ENCODE measurements at regions not wholly inside any gene's neighbourhood (a gene's known extent, or its start where the extent isn't known, plus 50 kb on each side); places are given as distances from the start of the nearest gene placed in this dataset.

GRCh38 chr7:98500764-98501163 is 99.9 kb upstream of the BAIAP2L1 start:
- TF ChIP-seq REST (IDR thresholded peaks at IDR 0.05; ENCODE audit: unreplicated experiment) (no peak), CTCF (conservative IDR thresholded peaks at IDR 0.05; ENCODE audit: low read depth in 2 of 2) (no peak), ZNF462 (CRISPR knock-in tag; IDR thresholded peaks at IDR 0.05) (no peak), EZH2 (IDR thresholded peaks at IDR 0.05; ENCODE audit: low read depth, unreplicated experiment) (no peak), ZNF331 (CRISPR knock-in tag; IDR thresholded peaks at IDR 0.05; ENCODE audit: low read depth) (no peak), EZH2phosphoT487 (IDR thresholded peaks at IDR 0.05; ENCODE audit: unreplicated experiment) (no peak), POLR2AphosphoS5 (IDR thresholded peaks at IDR 0.05; ENCODE audit: low read depth) (no peak), NANOG (IDR thresholded peaks at IDR 0.05; ENCODE audit: borderline replicate concordance) (no peak), JUNB (IDR thresholded peaks at IDR 0.05; ENCODE audit: unreplicated experiment) (no peak), ZNF114 (CRISPR knock-in tag; IDR thresholded peaks at IDR 0.05) (no peak)
- Histone ChIP-seq H3K79me2 (replicated peaks; ENCODE audit: insufficient read depth) (no peaks in the 10 kb centered on the region), H2AFZ (no peak overlapping the region), H3K4me1 (ENCODE audit: insufficient read depth) (no peaks in the 10 kb centered on the region), H3K27ac (ENCODE audit: low read depth) (no peak overlapping the region), H3K9me2 (ENCODE audit: insufficient read depth) (no peaks in the 10 kb centered on the region), H3K4me2 (no peak overlapping the region), H3K36me3 (ENCODE audit: insufficient read depth) (no peaks in the 10 kb centered on the region), H3K27me3 (ENCODE audit: insufficient read depth) (no peaks in the 10 kb centered on the region), H3F3A (replicated peaks; ENCODE audit: low read depth) (no peaks in the 10 kb centered on the region), H3K4me3 (no peak overlapping the region), H4K20me1 (replicated peaks; ENCODE audit: insufficient read depth) (no peaks in the 10 kb centered on the region)
- no peak for ATAC-seq
- H3K4me3 Mint-ChIP-seq: no peak overlapping the region
- peaks cover 33% of the 10 kb centered on the region for H3K9me3 Mint-ChIP-seq
- DNase-seq (ENCODE audit: low spot score): no peak
- H3K27ac Mint-ChIP-seq: no peak overlapping the region
- H3K4me1 Mint-ChIP-seq: no peaks in the 10 kb centered on the region
- peaks cover 6% of the 10 kb centered on the region; the same call in 2 of the 3 replicates for H3K36me3 Mint-ChIP-seq (ENCODE audit: low read depth)
- no peaks in the 10 kb centered on the region for H3K27me3 Mint-ChIP-seq (ENCODE audit: insufficient read depth, low read depth, poor library complexity)

Data from GM23338 (cell line).